ENCODE measurements at regions not wholly inside any gene's neighbourhood (a gene's known extent, or its start where the extent isn't known, plus 50 kb on each side); places are given as distances from the start of the nearest gene placed in this dataset.

DNA sequence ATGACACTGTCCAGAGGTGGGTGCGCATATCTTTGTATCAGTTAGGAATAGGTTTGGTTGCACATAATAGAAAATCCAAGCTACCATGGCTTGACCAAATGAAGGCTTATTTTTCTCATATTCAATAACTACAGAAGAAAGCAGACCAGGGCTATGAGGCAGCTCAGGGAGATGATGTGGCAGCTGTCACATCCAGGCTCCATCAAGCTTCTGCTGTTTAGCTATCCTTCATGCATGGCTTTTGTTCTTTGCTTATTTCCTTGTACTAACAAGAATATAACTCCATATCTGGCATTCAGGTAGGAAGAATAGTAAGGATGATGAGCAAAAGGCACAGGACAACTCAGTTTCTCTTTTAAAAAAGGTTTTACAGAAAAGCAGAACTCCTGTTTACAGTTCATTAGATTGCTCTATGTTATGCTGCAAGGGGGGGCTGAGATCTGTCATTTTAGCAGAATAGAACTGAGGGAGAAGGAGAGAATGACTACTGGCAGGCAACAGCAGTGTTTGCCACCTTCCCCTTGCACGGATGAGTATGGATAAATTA is 336.1 kb downstream of the MLLT3 start:
- TF ChIP-seq, protein P1, sequence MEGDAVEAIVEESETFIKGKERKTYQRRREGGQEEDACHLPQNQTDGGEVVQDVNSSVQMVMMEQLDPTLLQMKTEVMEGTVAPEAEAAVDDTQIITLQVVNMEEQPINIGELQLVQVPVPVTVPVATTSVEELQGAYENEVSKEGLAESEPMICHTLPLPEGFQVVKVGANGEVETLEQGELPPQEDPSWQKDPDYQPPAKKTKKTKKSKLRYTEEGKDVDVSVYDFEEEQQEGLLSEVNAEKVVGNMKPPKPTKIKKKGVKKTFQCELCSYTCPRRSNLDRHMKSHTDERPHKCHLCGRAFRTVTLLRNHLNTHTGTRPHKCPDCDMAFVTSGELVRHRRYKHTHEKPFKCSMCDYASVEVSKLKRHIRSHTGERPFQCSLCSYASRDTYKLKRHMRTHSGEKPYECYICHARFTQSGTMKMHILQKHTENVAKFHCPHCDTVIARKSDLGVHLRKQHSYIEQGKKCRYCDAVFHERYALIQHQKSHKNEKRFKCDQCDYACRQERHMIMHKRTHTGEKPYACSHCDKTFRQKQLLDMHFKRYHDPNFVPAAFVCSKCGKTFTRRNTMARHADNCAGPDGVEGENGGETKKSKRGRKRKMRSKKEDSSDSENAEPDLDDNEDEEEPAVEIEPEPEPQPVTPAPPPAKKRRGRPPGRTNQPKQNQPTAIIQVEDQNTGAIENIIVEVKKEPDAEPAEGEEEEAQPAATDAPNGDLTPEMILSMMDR (conservative IDR thresholded peaks at IDR 0.05), result no peak
- no peak for TF ChIP-seq ZFX (IDR thresholded peaks at IDR 0.05)

All from C4-2B (cell line).